GM10266 (cell line): ENCODE measurements at regions not wholly inside any gene's neighbourhood (a gene's known extent, or its start where the extent isn't known, plus 50 kb on each side); places are given as distances from the start of the nearest gene placed in this dataset.
"Not testable (repeated sequence)": the region's sequence is repeated elsewhere in the genome, so short reads cannot be mapped to it uniquely, and the experiment has no call there.

Experiments used
- DNase-seq: peaks from one replicate; pipeline ENCODE4 v3.0.0; 2012; ENCODE audit errors: extremely low spot score
- TF ChIP-seq, protein P1 (sequence below): IDR thresholded peaks from 2 replicates; pipeline ENCODE4 v1.5.1; 2012; ENCODE audit warnings: mild to moderate bottlenecking, low read depth; ENCODE audit not compliant: control insufficient read depth, insufficient read depth; ENCODE audit errors: missing control alignments

DNA sequence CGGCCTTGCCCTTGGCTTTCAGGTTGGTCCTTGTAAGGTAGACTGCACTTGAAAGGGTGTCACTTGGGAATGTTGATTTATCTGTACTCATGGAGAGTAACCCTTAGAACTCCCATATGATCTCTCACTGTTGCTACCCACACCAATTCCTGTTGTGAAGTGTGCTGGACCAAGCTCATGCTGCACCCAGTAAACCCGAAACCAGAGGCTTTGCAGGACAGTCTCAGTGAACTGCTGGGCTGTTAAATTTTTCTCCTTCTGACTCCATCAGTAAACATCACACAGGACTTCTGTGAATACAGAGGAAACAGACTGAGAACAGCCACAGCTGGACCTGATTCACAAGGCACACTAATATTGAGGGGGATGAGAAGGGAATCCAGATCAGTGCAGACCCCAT is 783.0 kb downstream of the TMEM121 start:
- TF ChIP-seq, protein P1, sequence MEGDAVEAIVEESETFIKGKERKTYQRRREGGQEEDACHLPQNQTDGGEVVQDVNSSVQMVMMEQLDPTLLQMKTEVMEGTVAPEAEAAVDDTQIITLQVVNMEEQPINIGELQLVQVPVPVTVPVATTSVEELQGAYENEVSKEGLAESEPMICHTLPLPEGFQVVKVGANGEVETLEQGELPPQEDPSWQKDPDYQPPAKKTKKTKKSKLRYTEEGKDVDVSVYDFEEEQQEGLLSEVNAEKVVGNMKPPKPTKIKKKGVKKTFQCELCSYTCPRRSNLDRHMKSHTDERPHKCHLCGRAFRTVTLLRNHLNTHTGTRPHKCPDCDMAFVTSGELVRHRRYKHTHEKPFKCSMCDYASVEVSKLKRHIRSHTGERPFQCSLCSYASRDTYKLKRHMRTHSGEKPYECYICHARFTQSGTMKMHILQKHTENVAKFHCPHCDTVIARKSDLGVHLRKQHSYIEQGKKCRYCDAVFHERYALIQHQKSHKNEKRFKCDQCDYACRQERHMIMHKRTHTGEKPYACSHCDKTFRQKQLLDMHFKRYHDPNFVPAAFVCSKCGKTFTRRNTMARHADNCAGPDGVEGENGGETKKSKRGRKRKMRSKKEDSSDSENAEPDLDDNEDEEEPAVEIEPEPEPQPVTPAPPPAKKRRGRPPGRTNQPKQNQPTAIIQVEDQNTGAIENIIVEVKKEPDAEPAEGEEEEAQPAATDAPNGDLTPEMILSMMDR, result no peak
- no peak for DNase-seq

DNA sequence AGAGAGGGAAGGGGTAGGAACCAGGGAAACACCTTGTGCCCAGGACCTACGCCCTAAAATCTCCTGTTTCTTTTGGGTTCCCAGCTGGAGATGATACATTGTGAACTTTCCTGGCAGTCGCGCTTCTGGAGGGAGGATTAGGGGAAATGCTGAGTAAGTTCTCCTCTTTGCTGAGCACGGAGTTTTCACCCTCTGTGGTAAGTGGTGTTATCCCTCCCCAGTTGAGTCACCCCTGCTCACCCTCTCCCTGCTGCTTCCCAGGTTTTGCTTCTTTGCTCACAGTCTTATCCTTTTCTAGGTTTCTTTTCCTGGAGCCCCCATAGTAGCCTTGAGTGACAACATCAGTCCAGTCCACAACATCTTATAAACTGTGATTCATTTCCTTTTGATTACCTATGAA is 789.1 kb downstream of the TMEM121 start:
- TF ChIP-seq, protein P1, result no peak
- no peak for DNase-seq

DNA sequence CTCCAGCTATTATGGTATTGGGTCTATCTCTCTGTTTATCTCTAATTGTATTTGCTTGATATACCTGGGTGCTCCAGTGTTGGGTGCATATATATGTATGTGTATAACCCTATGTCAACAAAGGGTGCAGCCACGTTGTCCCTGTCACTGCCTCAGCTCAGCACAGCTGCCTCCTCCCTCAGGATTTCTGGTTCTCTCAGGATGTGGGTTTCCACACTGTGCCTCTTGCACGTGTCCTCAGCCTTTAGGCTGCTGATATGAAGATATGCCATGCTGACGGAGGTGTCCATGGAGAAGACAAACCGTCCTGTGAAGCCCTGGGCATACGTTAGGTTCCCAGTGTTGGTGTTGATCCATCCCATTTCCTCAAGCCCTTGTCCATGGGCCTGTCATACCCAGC is 791.2 kb downstream of the TMEM121 start:
- TF ChIP-seq, protein P1, result no peak
- no peak for DNase-seq

DNA sequence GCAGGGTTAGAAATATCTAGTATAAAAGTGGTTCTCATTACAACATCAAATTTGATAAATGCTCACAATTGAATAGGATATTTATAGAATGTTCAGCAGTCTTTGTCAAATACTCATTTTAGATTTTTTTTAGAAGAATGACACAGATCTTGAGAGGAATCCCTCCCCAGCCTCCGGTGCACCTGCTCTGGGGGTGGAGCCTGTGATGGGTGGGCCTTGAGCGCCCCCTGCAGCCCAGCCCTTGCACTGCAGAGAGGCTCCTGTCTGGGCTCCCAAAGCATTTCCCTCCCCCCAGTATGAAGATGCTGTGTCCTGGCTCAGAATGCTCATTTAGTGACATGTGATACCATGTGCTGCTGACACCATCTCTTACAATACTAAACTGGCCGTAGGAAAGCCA is 792.3 kb downstream of the TMEM121 start:
- TF ChIP-seq, protein P1, result peak; percentile 66
- peak; percentile 71 for DNase-seq

DNA sequence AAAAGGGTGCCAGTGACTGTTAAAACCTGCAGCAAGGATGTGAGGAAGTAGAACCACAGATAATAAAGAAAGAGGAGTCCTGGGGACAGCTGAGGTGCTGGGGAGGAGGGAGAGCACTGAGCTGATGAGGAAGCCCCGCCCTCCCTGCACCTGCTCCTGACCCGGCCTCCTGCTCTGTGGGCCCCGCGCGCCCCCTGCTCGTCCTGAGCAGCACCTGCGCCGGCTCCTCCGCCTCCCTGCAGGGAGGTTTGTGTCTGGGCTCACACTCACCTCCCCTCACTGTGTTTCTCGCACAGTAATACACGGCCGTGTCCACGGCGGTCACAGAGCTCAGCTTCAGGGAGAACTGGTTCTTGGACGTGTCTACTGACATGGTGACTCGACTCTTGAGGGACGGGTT is 797.6 kb downstream of the TMEM121 start:
- not testable (repeated sequence) for DNase-seq
- TF ChIP-seq, protein P1, result peak; percentile 21

DNA sequence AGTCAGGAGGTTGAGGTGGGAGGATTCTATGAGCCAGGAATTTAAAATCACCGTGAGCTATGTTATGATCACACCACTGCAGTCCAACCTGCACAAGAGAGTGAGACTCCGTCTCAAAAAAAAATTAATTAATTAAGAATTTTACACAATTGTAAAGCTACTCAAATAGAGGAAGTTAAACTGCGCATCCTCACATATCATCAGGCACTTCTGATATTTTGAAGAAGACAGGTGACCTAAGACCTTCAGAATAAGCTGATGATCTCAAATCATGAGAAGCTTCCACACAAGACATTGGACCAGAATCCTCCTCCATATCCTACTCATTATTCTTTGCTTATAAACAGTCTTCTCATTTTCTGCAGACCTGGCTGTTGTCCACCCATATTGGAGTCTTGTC is 800.9 kb downstream of the TMEM121 start:
- TF ChIP-seq, protein P1, result no peak
- no peak for DNase-seq

DNA sequence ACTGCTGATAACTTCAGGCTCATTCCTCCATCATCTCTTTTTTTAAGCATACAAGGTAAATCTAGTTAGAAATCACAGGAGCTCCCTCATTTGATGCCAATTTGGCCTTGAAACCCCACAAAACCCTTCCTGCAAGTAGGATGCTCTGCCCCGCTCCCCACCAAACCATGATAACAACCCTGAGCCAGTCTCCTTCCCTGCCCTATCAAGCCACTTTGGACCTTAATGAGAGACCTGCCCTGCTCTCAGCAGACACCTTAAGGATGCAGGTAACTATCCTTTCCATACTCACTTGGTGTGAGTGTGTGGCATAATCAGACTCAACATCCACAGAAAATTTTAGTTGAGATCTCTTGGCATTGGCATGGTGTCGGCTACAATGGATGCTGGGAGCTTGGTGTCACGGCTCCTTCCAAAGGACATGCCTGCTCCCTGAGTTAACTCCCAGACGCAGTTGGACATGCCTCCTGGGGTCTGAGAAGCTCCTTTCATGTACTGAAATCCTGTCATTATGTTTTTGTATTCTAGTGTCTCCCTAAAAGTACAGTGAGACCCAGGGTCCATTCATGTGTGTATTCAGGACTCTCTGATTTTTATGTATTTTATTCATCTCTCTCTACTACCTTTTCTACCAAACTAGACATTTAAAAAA is 801.4 kb downstream of the TMEM121 start:
- not testable (repeated sequence) for DNase-seq

DNA sequence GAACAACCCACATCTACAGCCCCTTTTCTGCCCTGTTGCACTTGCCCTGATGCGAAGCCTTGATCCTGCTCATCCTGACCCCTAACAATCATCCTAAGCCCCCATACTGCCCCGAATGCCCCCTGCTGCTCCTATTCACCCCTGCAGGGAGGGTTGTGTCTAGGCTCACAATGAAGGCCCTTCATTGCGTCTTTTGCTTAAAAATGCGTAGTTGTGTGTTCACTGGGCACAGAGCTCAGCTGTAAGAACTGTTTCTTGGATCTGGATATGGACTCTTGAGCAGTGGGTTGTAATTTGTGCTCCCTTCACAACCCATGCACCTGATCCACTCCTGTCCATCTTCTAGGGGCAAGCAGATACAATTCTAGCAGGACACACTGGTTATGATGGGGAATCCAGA is 802.9 kb downstream of the TMEM121 start:
- not testable (repeated sequence) for DNase-seq

DNA sequence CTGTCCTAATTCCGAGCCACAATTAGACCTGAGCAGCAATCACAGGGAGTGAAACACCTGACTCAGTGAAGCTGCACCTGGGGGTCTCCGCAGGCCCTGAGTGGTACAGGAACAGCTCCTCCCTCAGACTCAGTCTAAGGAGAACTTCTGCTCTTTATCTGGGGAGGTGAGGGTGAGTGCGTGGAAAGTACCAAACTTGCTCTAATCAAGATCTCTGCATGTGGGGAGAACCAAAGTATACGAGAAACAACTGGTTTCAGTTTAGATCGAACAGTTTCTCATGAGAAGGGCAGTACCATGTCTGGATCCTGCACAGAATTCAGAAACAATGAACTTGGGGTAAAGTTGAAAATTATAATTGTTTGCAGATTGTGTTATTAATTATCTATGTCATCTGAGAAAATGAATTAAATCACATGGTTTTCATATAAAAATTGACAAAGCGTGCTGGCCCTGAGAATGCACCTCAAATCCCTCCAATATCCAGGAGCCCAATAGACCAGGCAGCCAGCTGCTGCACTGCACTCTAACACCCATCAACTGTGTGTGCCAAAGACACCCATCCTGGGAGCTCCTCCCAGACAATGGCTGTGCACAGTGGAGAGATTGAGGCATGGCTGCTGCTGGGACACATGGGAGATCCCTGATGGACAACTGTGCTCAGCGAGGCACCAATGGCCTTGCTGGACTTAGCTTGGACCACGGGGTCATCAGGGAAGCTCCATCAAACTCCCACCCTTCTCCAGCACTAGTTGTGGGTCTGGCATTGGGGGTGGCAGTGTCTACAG is 803.8 kb downstream of the TMEM121 start:
- not testable (repeated sequence) for DNase-seq
